Aorta (tissue), 5 donors: ENCODE measurements at regions not wholly inside any gene's neighbourhood (a gene's known extent, or its start where the extent isn't known, plus 50 kb on each side); places are given as distances from the start of the nearest gene placed in this dataset.
A peak's percentile ranks its signal among the peaks of the same experiment; 100 is the strongest.

Experiments
- ATAC-seq: fragments of 200-7000 bp; cut with Tn5 transposase; one replicate; pipeline ENCODE4 v1.9.1; 2022; ENCODE audit warnings: moderate library complexity; ENCODE audit not compliant: low FRiP score
- DNase-seq, 2 donors: peaks; one replicate each; pipeline ENCODE4 v3.0.0-alpha.2; 2020
- H3K27ac ChIP-seq, 2 donors: one replicate each; pipeline ENCODE4 v1.5.1; 2013; ENCODE audit warnings: low read length in 2 of 2, mild to moderate bottlenecking in 2 of 2, moderate library complexity in 2 of 2, control low read depth in 1 of 2, inconsistent platforms in 1 of 2, low read depth in 1 of 2
- H3K27me3 ChIP-seq, 2 donors: one replicate each; pipeline ENCODE4 v1.6.1; 2013; ENCODE audit warnings: control low read depth in 1 of 2, low read length in 1 of 2, mild to moderate bottlenecking in 1 of 2, moderate library complexity in 1 of 2; ENCODE audit not compliant: insufficient read depth in 2 of 2, control insufficient read depth in 1 of 2
- H3K36me3 ChIP-seq, 2 donors: one replicate each; pipeline ENCODE4 v1.6.1; 2013; ENCODE audit warnings: control low read depth in 1 of 2, low read length in 1 of 2, mild to moderate bottlenecking in 1 of 2; ENCODE audit not compliant: insufficient read depth in 2 of 2, control insufficient read depth in 1 of 2
- H3K4me1 ChIP-seq, 2 donors: one replicate each; pipeline ENCODE4 v1.6.1; 2013; ENCODE audit warnings: low read length in 2 of 2, control low read depth in 1 of 2, mild to moderate bottlenecking in 1 of 2, moderate library complexity in 1 of 2; ENCODE audit not compliant: insufficient read depth in 2 of 2, control insufficient read depth in 1 of 2
- H3K4me3 ChIP-seq, 2 donors: one replicate each; pipeline ENCODE4 v1.5.1; 2013; ENCODE audit warnings: low read length in 2 of 2, control low read depth in 1 of 2, mild to moderate bottlenecking in 1 of 2
- H3K9me3 ChIP-seq: one replicate; pipeline ENCODE4 v1.6.1; 2013; ENCODE audit warnings: mild to moderate bottlenecking, low read length; ENCODE audit not compliant: control insufficient read depth
- WGBS, 2 donors: extraction: QIAGEN DNeasy Blood & Tissue Kit; methylation state at CpG; one replicate each; pipeline ENCODE4 v1.1.7; 2013; 5-methylcytosine and 5-hydroxymethylcytosine counted together
- intact Hi-C, 2 donors: fragments of 100-400 bp; cut with DNase I; formaldehyde crosslinking; loops; one replicate each; pipeline versions ENCODE4 v1.14.2 to v1.15.0; 2022
- donor health status: healthy with polysubstance abuse.
- donor health status: Bipolar disorder and iron deficiency.
- donor health status: DM: no; HTN: no; CAD: no.
- donor health status: DM: no; HTN: no; CAD: no.
- donor health status: DM: yes; HTN: yes; CAD: no.

DNA sequence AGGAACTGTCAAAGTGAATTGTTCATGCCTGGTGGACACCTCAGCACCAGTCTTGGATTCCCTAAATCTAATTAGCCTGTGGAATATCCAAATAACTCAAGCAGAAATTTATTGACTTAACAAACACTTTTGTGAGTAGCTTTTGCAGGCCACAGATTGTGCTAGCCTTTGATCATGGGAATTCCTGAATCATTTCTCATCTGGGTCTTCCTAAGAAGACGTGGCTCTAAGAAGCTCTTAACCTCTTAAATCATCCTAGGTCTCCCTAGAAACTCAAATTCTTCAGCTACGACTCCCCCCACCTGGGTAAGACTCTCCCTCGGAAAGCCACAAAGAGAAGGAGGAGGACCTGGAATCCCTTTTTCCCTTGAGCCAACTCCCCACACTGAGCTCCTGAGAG, 53.8 kb upstream of the PSEN2 start:
- Histone ChIP-seq H3K9me3 (no peaks in the 10 kb centered on the region), H3K27me3 (no peaks in the 10 kb centered on the region), H3K4me3 (no peak overlapping the region), H3K27ac (no peak overlapping the region), H3K4me1 (no peaks in the 10 kb centered on the region), H3K36me3 (no peaks in the 10 kb centered on the region)
- ATAC-seq (no peak), DNase-seq (no peak)
- 78 to 97% methylated on average over 3 of the region's 3 CpGs for WGBS, 2 donors
- intact Hi-C loops, result no loop called here

DNA sequence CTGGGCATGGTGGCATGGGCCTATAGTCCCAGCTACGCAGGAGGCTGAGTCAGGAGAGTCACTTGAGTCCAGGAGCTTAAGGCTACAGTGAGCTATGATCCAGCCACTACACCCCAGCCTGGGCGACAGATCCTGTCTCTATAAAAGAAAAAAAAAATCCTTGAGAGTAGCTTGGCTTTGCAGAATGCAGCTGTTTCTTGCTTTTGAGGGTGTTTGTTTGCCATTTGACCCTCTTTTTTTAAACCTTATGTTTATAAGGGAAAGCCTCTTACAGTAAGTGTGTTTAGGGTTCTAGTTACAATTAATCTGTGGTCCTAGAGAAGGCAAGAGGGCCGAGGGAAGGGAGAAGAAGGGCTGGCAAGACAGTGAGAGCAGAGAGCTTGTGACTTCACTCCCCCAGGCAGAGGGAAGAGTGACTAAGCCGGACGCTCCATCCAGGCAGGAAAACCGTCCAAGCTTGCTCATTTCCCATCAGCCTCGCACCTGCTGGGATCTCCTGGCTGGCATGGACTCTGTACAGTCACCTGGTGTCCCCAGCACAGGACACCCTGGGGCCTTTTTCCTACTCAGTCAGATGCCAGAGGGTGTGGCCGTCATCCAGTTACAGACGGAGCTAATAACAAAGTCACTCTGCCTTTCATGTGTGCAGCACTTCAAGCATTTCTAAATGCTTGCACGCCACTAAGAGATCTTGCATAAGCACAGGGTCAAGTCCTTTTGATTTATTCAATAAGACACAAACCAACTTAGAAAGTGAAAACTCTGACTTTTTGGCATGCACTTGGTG, 55.5 kb upstream of the PSEN2 start:
- peak; percentile 82 for ATAC-seq
- intact Hi-C loops, result no loop called here
- peak in 1 of 2 donors; percentile 68 for DNase-seq
- H3K36me3 ChIP-seq, result no peaks in the 10 kb centered on the region
- H3K4me1 ChIP-seq, result no peaks in the 10 kb centered on the region
- H3K27me3 ChIP-seq, result no peaks in the 10 kb centered on the region
- WGBS, 2 donors, result 12 to 15% methylated on average over 10 of the region's 10 CpGs
- no peaks in the 10 kb centered on the region for H3K9me3 ChIP-seq
- no peak overlapping the region for H3K27ac ChIP-seq
- H3K4me3 ChIP-seq, result no peak overlapping the region

DNA sequence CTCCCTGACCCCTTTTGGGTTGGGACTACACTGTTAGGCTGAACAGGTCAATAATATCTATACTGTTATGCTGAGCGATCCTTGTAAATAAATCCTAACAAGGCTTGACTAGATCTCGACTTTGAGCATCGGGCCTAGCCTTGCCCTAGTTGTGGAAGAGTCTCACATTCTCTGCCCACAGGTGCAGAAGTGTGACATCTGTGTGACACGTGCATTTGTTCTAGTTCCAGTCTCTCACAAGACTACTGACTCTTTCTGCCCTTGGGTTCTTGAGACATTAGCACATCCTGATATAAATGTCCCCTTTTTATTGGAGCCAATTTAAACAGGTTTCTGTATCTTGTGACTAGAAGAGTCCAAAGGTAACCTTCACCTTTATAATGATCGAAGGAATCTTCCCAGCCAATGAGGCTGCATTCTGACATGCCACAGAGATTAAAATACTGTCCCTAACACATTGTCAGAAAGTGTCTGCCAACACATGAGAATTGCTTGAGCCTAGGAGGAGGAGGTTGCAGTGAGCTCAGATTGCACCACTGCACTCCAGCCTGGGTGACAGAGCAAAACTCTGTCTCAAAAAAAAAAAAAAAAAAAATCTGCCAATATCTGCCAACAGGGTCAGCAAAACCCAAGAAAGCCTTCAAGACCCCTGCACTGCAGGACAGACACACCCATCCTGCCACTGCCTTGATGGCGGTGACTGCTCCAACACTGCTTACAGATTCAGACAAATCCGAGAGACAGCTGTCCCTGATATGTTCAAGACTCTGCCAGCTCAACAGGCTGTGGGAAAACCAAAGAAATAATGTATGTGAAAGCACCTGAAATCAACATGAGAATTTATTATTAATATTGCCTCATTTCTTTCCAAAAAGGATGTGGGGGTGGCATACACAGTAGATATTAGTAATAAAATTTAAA, 56.5 kb upstream of the PSEN2 start:
- H3K9me3 ChIP-seq, result no peaks in the 10 kb centered on the region
- H3K36me3 ChIP-seq, result no peaks in the 10 kb centered on the region
- no peaks in the 10 kb centered on the region for H3K4me1 ChIP-seq
- H3K27ac ChIP-seq, result no peak overlapping the region
- no peak for DNase-seq
- no peaks in the 10 kb centered on the region for H3K27me3 ChIP-seq
- intact Hi-C loops, result no loop called here
- H3K4me3 ChIP-seq, result no peak overlapping the region
- ATAC-seq, result no peak
- 94 to 95% methylated on average over 7 of the region's 7 CpGs for WGBS, 2 donors

DNA sequence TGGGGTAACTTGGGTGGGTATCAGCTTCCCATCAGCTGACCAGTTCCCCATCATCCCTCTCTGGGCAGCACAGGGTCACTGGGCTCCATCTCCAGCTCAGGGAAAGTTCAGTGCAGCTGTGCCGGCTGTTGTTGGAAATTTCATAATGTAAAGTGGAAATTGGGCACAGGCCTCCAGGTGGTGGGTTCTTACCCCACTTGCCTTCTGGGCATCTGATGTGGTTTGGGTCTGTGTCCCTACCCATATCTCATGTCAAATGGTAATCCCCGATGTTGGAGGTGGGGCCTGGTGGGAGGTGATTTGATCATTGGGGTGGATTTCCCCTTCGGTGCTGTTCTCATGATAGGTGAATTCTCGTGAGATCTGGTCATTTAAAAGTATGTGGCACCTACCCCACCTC, 59.7 kb upstream of the PSEN2 start:
- H3K27ac ChIP-seq, result no peak overlapping the region
- ATAC-seq (no peak), DNase-seq (no peak)
- no peaks in the 10 kb centered on the region for H3K36me3 ChIP-seq
- H3K27me3 ChIP-seq, result no peaks in the 10 kb centered on the region
- no peak overlapping the region for H3K4me3 ChIP-seq
- intact Hi-C loops, result no loop called here
- WGBS, 2 donors, result 95 to 96% methylated on average over 4 of the region's 4 CpGs
- no peaks in the 10 kb centered on the region for H3K9me3 ChIP-seq
- no peaks in the 10 kb centered on the region for H3K4me1 ChIP-seq

DNA sequence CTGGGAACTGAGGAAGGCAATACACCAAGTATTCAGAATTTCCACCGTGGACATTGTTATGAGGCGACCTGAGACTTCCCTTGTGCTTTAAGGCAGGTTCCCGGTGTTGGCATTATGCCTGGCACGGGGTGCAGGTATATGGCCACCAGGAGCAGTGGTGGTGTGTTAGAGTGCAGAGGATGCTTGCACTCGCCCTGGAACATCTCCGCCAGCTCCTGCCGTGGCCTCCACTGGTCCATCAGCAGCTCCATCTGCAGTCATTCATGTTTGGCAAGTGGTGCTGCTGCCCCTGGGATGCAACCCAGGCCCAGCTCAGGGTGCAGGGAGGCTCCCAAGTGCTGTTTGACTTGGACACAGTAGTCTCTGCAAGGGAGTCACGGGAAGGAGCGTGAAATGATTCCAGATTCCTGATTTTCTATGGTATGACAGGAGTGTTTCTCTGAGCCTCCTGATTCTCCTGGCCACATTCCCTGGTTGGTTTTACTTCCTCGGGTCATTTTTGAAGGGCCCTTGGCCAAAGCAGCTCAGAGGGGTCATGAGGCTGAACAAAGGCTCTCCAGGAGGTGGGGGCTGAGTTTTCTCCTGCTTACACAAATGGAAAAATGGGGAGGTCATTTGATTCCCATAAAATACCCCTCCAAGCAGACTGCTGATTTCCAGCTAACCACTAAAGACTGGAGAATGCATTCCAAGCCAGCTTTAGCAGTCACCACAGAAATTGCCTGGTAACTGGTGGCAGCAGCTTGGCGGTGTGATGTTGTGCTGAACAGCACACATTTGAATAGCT, 60.4 kb upstream of the PSEN2 start:
- Histone ChIP-seq H3K4me1 (no peaks in the 10 kb centered on the region), H3K36me3 (no peaks in the 10 kb centered on the region), H3K9me3 (no peaks in the 10 kb centered on the region), H3K27ac (no peak overlapping the region), H3K4me3 (no peak overlapping the region), H3K27me3 (no peaks in the 10 kb centered on the region)
- intact Hi-C loops, result no loop called here
- no peak for DNase-seq
- no peak for ATAC-seq
- WGBS, 2 donors, result 60 to 69% methylated on average over 11 of the region's 11 CpGs

DNA sequence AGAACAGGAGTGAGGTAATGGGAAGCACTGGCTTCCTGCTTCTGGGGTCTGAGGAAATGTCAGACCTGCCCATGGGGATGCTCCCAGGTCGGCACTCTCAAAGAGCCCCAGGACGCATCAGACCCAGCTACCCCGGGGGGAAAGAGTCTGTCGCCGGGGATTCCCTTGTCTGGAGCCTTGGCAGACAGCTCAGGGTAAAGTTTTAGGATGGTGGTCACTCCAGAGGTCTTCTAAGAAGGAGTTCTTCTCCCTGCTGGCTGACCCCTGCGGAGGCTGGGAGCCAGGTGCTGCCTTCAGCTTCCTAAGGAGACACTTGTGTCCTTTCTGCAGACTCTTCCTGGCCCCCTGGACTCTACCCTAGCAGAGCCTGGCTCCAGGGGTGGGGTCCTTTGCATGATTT, 61.9 kb upstream of the PSEN2 start:
- intact Hi-C loops, result no loop called here
- Histone ChIP-seq H3K9me3 (no peaks in the 10 kb centered on the region), H3K4me1 (no peaks in the 10 kb centered on the region), H3K27ac (no peak overlapping the region), H3K27me3 (no peaks in the 10 kb centered on the region), H3K36me3 (no peaks in the 10 kb centered on the region), H3K4me3 (no peak overlapping the region)
- no peak for DNase-seq
- ATAC-seq, result no peak
- 93 to 94% methylated on average over 6 of the region's 6 CpGs for WGBS, 2 donors

DNA sequence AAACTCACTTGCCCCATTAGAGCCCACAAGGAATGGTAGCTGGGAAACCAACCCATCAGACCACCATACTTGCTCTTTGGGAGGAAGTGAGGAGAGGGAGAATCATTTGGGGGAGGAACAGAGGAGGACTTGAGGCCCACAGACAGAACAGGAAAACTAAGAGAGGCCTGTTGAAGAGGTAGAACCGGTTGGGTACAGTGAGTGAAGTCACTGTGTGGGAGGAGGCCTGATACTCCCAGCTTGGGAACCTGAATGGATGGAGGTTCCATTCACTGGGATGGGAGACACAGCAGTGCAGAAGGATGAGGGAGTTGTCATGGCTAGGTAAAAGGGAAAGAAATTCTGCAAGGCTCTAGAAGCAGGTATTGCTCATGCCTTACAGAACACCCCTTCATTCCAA, 63.4 kb upstream of the PSEN2 start:
- Histone ChIP-seq H3K4me1 (no peaks in the 10 kb centered on the region), H3K4me3 (no peak overlapping the region), H3K27me3 (no peaks in the 10 kb centered on the region), H3K9me3 (no peaks in the 10 kb centered on the region), H3K27ac (no peak overlapping the region), H3K36me3 (no peaks in the 10 kb centered on the region)
- WGBS, 2 donors, result 69 to 80% methylated on average over 1 of the region's 1 CpG
- DNase-seq, result no peak
- intact Hi-C loops, result no loop called here
- no peak for ATAC-seq

DNA sequence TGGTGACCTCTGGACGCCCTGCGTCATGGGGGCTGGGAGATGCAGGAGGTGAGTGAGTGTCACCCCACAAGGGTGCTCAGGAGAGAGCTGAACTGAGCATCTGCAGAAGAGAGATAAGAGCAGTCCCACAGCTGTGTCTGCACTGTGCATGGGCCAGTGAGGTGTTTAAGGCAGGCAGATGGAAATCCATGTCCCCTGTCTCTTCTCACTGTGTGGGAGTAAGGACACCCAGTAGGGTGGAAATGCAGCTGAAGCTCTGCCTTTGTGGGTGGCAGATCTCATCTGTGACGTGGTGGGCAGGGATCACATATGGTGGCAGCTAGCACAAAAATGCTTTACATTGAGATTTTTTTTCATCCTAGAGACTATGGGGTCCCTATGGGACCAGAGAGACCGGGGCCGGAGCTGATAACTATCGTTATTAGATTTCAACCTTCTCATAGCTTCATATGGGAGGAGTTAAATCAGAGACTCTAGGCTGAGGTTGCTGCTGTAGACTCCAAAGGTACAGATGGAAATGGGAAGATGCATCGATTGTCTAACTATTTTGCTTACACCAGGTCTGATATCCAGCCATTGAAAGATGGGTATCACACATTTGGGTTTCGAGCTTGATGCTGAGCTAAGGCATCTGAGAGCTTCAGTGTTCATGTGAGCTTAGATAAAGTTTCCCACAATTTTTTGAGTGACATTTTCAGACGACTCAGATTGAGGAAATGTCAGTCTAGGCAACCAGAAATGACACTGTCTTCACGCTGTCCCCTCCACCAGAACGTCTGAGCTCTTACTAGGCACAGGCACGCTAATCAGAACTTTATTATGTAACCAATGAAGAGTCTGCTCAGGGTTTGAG, 65.3 kb upstream of the PSEN2 start:
- 87% methylated on average over 12 of the region's 12 CpGs for WGBS, 2 donors
- H3K4me3 ChIP-seq, result no peak overlapping the region
- H3K9me3 ChIP-seq, result no peaks in the 10 kb centered on the region
- ATAC-seq, result no peak
- no peaks in the 10 kb centered on the region for H3K4me1 ChIP-seq
- H3K36me3 ChIP-seq, result no peaks in the 10 kb centered on the region
- intact Hi-C loops, result no loop called here
- DNase-seq, result no peak
- no peak overlapping the region for H3K27ac ChIP-seq
- H3K27me3 ChIP-seq, result no peaks in the 10 kb centered on the region
